Prostate gland (tissue), 2 donors: ENCODE measurements at regions not wholly inside any gene's neighbourhood (a gene's known extent, or its start where the extent isn't known, plus 50 kb on each side); places are given as distances from the start of the nearest gene placed in this dataset.

Experiments used
- POLR2A ChIP-seq: fragments of 450-650 bp; IDR thresholded peaks from one replicate; pipeline ENCODE4 v1.6.1; 2016; ENCODE audit warnings: antibody characterized with exemption, mild to moderate bottlenecking
- TF ChIP-seq, protein P1 (sequence below), 4 experiments: fragments of 200-600 bp in 2 of 4; fragments of 450-650 bp in 2 of 4; sonication (generic) in 2 of 4; IDR thresholded peaks; 1 replicate in 3 of 4; 2 replicates in 1 of 4; pipeline ENCODE4 v1.5.1; 2016 to 2019; ENCODE audit warnings: antibody characterized with exemption in 4 of 4, mild to moderate bottlenecking in 2 of 4, moderate library complexity in 2 of 4

- TF ChIP-seq, protein P1, sequence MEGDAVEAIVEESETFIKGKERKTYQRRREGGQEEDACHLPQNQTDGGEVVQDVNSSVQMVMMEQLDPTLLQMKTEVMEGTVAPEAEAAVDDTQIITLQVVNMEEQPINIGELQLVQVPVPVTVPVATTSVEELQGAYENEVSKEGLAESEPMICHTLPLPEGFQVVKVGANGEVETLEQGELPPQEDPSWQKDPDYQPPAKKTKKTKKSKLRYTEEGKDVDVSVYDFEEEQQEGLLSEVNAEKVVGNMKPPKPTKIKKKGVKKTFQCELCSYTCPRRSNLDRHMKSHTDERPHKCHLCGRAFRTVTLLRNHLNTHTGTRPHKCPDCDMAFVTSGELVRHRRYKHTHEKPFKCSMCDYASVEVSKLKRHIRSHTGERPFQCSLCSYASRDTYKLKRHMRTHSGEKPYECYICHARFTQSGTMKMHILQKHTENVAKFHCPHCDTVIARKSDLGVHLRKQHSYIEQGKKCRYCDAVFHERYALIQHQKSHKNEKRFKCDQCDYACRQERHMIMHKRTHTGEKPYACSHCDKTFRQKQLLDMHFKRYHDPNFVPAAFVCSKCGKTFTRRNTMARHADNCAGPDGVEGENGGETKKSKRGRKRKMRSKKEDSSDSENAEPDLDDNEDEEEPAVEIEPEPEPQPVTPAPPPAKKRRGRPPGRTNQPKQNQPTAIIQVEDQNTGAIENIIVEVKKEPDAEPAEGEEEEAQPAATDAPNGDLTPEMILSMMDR (IDR thresholded peaks at IDR 0.05) = no peak
- no peak for TF ChIP-seq POLR2A
These were observed 105.2 kb upstream of the TSPAN2 start for GRCh38 chr1:115194506-115194905.
